22Rv1 (cell line): ENCODE measurements at regions not wholly inside any gene's neighbourhood (a gene's known extent, or its start where the extent isn't known, plus 50 kb on each side); places are given as distances from the start of the nearest gene placed in this dataset.

Source experiments
- ZFX ChIP-seq: fragments of 450-650 bp; IDR thresholded peaks from 2 replicates; pipeline ENCODE4 v1.6.1; 2017; ENCODE audit warnings: antibody characterized with exemption, borderline replicate concordance
- TF ChIP-seq, protein P1 (sequence below): fragments of 450-650 bp; IDR thresholded peaks from 2 replicates; pipeline ENCODE4 v1.5.1; 2017; ENCODE audit warnings: mild to moderate bottlenecking

DNA sequence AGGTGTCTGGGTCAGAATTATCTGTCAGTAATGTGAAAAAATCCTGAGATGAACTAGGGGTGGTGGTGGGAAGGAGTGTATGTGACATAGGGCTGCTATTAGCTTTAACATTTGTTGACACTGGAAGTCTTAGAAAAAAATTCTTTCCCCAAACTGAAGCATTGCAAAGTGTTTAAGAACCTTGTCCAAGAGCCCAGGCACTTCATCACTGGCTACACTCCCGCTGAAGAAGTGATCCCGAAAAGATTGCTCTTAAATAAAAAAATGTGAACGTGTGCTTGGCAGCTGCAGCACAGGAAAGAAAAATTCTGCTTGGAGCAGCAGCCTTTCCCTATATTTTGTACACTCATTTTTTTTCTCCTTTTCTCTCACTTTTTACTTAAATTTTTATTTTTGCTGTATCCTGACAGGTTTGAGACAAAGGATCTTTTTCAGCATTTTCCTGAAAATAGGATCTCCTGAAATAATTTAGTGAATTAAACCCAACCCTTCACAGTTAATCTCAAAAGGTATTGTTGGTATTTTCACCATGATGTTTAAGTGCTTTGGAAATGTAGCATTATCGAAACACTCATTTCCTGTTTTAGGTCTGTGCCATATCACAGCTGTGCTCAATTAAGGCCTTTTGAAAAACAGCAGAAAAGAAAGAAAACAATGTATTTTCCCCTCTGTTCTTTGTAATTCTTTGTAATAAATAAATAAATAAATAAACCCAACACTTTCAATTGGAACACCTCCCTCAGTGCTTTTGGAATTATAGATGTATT lies 477.6 kb downstream of the ZNF385D start:
- TF ChIP-seq, protein P1, sequence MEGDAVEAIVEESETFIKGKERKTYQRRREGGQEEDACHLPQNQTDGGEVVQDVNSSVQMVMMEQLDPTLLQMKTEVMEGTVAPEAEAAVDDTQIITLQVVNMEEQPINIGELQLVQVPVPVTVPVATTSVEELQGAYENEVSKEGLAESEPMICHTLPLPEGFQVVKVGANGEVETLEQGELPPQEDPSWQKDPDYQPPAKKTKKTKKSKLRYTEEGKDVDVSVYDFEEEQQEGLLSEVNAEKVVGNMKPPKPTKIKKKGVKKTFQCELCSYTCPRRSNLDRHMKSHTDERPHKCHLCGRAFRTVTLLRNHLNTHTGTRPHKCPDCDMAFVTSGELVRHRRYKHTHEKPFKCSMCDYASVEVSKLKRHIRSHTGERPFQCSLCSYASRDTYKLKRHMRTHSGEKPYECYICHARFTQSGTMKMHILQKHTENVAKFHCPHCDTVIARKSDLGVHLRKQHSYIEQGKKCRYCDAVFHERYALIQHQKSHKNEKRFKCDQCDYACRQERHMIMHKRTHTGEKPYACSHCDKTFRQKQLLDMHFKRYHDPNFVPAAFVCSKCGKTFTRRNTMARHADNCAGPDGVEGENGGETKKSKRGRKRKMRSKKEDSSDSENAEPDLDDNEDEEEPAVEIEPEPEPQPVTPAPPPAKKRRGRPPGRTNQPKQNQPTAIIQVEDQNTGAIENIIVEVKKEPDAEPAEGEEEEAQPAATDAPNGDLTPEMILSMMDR = no peak
- TF ChIP-seq ZFX = no peak
